CD4-positive, CD25-positive, alpha-beta regulatory T cell (primary cell): ENCODE measurements at regions not wholly inside any gene's neighbourhood (a gene's known extent, or its start where the extent isn't known, plus 50 kb on each side); places are given as distances from the start of the nearest gene placed in this dataset.

Experiments used
- ATAC-seq, 2 donors: fragments of 150-1000 bp; cut with Tn5 transposase; one replicate each; pipeline ENCODE4 v1.10.0; 2021; ENCODE audit warnings: low read depth in 2 of 2, moderate number of reproducible peaks in 2 of 2, moderate library complexity in 1 of 2
- DNase-seq, 3 donors: peaks; one replicate each; pipeline versions ENCODE4 v3.0.0 to v3.0.0-alpha.2; 2012 to 2022; ENCODE audit warnings: mixed read lengths in 1 of 3
- H3K27ac ChIP-seq: one replicate; pipeline ENCODE4 v1.7.0; 2013; ENCODE audit warnings: mild to moderate bottlenecking, low read length; ENCODE audit not compliant: insufficient read depth, poor library complexity, severe bottlenecking
- H3K27me3 ChIP-seq: one replicate; pipeline ENCODE4 v1.7.0; 2013; ENCODE audit warnings: low read length; ENCODE audit not compliant: control insufficient read depth, insufficient read depth
- H3K36me3 ChIP-seq: one replicate; pipeline ENCODE4 v1.7.0; 2013; ENCODE audit warnings: mild to moderate bottlenecking, low read length, moderate library complexity; ENCODE audit not compliant: control insufficient read depth, insufficient read depth
- H3K4me1 ChIP-seq: 2 replicates; pipeline ENCODE4 v1.7.0; 2013; ENCODE audit warnings: mild to moderate bottlenecking, low read length; ENCODE audit not compliant: insufficient read depth, control insufficient read depth, poor library complexity, severe bottlenecking
- H3K4me3 ChIP-seq: one replicate; pipeline ENCODE4 v1.7.0; 2013; ENCODE audit warnings: low read depth, mild to moderate bottlenecking, low read length, moderate library complexity
- H3K9me3 ChIP-seq, 2 experiments: 1 replicate in 1 of 2; 2 replicates in 1 of 2; pipeline ENCODE4 v1.7.0; 2013; ENCODE audit warnings: low read length in 2 of 2, mild to moderate bottlenecking in 1 of 2, moderate library complexity in 1 of 2; ENCODE audit not compliant: control insufficient read depth in 2 of 2
- H3K27ac Mint-ChIP-seq, 3 donors: one replicate each; pipeline ENCODE4 v1.8.0; 2020 to 2022; ENCODE audit warnings: mild to moderate bottlenecking in 3 of 3, mixed read lengths in 3 of 3, moderate library complexity in 2 of 3
- H3K27me3 Mint-ChIP-seq: one replicate; pipeline ENCODE4 v1.8.0; 2022; ENCODE audit warnings: mild to moderate bottlenecking, mixed read lengths
- H3K36me3 Mint-ChIP-seq: one replicate; pipeline ENCODE4 v1.8.0; 2020; ENCODE audit warnings: mixed read lengths
- H3K4me1 Mint-ChIP-seq, 4 donors: one replicate each; pipeline ENCODE4 v1.8.0; 2020 to 2022; ENCODE audit warnings: mixed read lengths in 4 of 4, mild to moderate bottlenecking in 1 of 4
- H3K4me3 Mint-ChIP-seq, 4 donors: one replicate each; pipeline ENCODE4 v1.8.0; 2020 to 2022; ENCODE audit warnings: mild to moderate bottlenecking in 4 of 4, mixed read lengths in 4 of 4, moderate library complexity in 3 of 4
- H3K9me3 Mint-ChIP-seq, 7 donors: one replicate each; pipeline ENCODE4 v1.8.0; 2020 to 2022; ENCODE audit warnings: mixed read lengths in 7 of 7, mild to moderate bottlenecking in 3 of 7, moderate library complexity in 2 of 7

DNA sequence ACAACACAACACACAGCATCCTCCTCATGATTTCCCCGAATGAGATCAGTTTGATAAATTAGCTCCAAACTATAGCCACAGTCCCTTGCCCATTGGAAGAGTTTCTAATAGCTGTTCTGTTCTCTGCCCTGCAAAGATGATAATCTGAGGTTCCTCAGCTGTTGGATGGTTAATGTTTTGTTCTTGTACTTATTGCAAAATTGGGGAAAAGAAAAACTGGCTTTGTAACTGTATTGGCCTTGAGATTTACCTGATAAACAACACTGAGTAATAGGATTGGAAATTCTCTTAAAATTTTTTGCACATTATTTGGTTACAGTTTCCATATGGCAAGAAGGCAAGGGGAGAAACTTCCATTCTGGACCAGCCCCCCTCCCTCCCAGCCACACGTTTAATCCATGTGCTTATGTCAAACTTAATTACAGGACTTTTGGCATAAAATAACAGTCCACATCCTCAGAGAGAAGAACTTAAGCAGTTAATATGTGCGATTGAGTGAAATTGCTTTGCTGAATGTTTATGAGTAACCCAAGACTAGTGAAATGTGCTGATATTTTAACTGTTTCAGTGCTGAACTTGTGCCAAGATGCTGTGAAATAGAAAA, 119.1 kb upstream of the ZFHX3 start:
- Histone ChIP-seq H3K27ac (no peak overlapping the region), H3K27me3 (no peaks in the 10 kb centered on the region), H3K36me3 (no peaks in the 10 kb centered on the region), H3K9me3 (no peaks in the 10 kb centered on the region), H3K4me3 (peak overlapping the region; percentile 24), H3K4me1 (no peaks in the 10 kb centered on the region)
- ATAC-seq = no peak
- Mint-ChIP-seq H3K4me3 (no peak overlapping the region), H3K27me3 (peaks cover 6% of the 10 kb centered on the region), H3K9me3 (peaks cover 0 to 6% (median 0%) of the 10 kb centered on the region in 7 donors), H3K36me3 (no peaks in the 10 kb centered on the region), H3K4me1 (peaks cover 0 to 5% (median 5%) of the 10 kb centered on the region in 4 donors), H3K27ac (no peak overlapping the region)
- DNase-seq = no peak

DNA sequence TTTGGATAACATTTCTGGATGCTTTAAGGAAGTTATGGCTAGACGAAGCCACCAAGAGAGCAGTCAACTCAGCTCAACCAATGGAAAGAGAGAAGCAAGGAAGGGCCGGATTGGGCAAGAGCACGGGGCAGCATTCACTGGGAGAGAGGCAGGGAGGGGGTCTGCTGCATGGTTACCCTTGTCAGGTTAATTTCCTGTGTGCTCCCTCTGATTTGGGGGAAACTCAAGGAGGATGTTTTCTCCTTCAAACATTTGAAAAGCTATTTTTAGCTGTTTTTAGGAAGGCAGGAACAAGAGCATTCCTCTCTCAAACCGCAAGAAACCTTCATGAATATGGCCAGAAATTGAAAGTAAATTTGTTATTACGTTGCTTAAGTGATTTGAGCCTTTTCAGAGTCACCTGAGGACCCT, 118.5 kb upstream of the ZFHX3 start:
- ATAC-seq (no peak), DNase-seq (no peak)
- Mint-ChIP-seq H3K27ac (no peak overlapping the region), H3K9me3 (peaks cover 0 to 6% (median 0%) of the 10 kb centered on the region in 7 donors), H3K4me3 (peak overlapping the region in 1 of 4 donors; percentile 2), H3K4me1 (peaks cover 0 to 5% (median 5%) of the 10 kb centered on the region in 4 donors), H3K36me3 (no peaks in the 10 kb centered on the region), H3K27me3 (peaks cover 6% of the 10 kb centered on the region)
- Histone ChIP-seq H3K4me3 (peak overlapping the region; percentile 24), H3K27me3 (no peaks in the 10 kb centered on the region), H3K4me1 (no peaks in the 10 kb centered on the region), H3K9me3 (no peaks in the 10 kb centered on the region), H3K27ac (no peak overlapping the region), H3K36me3 (no peaks in the 10 kb centered on the region)

DNA sequence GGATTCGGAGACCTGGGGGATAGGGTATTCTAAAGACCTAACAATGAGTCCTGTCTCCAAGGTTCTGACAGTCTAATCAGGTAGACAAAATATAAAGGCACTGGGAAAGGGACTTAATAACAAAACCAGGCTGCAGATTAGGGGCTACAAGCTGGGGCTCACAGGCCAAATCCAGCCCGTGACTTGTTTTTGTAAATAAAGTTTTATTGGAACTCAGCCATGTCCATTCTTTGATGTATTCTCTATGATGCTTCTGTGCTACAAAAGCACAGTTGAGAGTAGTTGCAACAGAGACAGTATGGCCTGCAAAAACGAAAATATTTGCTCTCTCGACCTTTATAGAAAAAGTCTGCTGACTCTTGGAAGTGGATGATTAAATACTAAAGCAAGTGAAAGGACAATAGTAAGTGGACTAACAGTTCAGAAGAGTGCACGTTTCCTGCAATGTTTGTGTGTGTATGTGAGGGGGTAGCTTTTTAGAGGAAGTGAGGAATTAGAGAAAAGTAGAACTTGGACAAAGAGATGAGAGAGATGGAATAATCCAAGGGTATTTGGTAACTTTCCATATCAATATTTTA, 115.4 kb upstream of the ZFHX3 start:
- Histone ChIP-seq H3K27me3 (no peaks in the 10 kb centered on the region), H3K4me3 (no peak overlapping the region), H3K27ac (no peak overlapping the region), H3K9me3 (no peaks in the 10 kb centered on the region), H3K4me1 (no peaks in the 10 kb centered on the region), H3K36me3 (no peaks in the 10 kb centered on the region)
- peaks cover 0 to 5% (median 5%) of the 10 kb centered on the region in 4 donors for H3K4me1 Mint-ChIP-seq
- H3K4me3 Mint-ChIP-seq = no peak overlapping the region
- DNase-seq (no peak), ATAC-seq (no peak)
- peaks cover 0 to 3% (median 0%) of the 10 kb centered on the region in 7 donors for H3K9me3 Mint-ChIP-seq
- H3K36me3 Mint-ChIP-seq = no peaks in the 10 kb centered on the region
- no peak overlapping the region for H3K27ac Mint-ChIP-seq
- H3K27me3 Mint-ChIP-seq = peaks cover 6% of the 10 kb centered on the region

DNA sequence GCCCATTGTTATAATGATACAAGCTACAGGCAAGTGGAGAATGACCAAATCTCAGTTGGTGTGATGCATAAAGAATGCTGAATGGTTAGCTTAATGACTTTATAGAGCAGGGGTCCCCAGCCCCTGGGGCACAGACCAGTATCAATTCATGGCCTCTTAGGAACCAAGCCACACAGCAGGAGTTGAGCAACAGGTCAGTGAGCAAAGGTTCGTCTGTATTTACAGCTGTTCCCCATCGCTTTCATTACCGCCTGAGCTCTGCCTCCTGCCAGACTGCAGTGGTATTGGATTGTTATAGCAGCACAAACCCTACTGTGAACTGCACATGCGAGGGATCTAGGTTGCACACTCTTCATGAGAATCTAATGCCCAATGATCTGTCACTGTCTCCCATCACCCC, 114.0 kb upstream of the ZFHX3 start:
- Mint-ChIP-seq H3K27me3 (peaks cover 6% of the 10 kb centered on the region), H3K27ac (no peak overlapping the region), H3K9me3 (peaks cover 0 to 1% (median 0%) of the 10 kb centered on the region in 7 donors), H3K4me3 (no peak overlapping the region), H3K36me3 (no peaks in the 10 kb centered on the region), H3K4me1 (peaks cover 0 to 5% (median 3%) of the 10 kb centered on the region in 4 donors)
- Histone ChIP-seq H3K4me1 (no peaks in the 10 kb centered on the region), H3K36me3 (no peaks in the 10 kb centered on the region), H3K4me3 (no peak overlapping the region), H3K9me3 (no peaks in the 10 kb centered on the region), H3K27me3 (no peaks in the 10 kb centered on the region), H3K27ac (no peak overlapping the region)
- ATAC-seq (no peak), DNase-seq (no peak)

DNA sequence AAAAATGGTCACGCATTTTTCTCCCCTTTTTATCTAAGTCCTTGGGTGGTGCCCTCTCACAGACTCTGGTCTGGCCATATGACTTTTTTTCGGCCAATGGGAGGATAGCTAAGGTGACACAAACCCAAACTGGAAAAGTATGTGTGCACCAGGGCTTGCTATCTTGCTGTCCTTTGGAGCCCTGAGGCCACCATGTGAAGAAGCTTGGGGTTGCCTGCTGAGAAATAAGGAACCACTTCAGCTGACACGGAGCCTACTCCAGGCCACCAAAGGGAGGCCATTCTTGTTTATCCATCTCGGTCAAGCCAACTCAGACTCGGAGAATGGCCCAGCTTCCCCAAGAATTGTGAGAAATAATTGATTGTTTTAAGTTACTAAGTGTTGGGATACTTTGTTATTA, 111.4 kb upstream of the ZFHX3 start:
- no peaks in the 10 kb centered on the region for H3K36me3 ChIP-seq
- Mint-ChIP-seq H3K27ac (no peak overlapping the region), H3K36me3 (no peaks in the 10 kb centered on the region), H3K4me3 (no peak overlapping the region), H3K4me1 (no peaks in the 10 kb centered on the region), H3K27me3 (no peaks in the 10 kb centered on the region), H3K9me3 (peaks cover 0 to 1% (median 0%) of the 10 kb centered on the region in 7 donors)
- no peaks in the 10 kb centered on the region for H3K4me1 ChIP-seq
- no peak overlapping the region for H3K27ac ChIP-seq
- DNase-seq (no peak), ATAC-seq (no peak)
- H3K9me3 ChIP-seq = no peaks in the 10 kb centered on the region
- no peak overlapping the region for H3K4me3 ChIP-seq
- H3K27me3 ChIP-seq = no peaks in the 10 kb centered on the region

DNA sequence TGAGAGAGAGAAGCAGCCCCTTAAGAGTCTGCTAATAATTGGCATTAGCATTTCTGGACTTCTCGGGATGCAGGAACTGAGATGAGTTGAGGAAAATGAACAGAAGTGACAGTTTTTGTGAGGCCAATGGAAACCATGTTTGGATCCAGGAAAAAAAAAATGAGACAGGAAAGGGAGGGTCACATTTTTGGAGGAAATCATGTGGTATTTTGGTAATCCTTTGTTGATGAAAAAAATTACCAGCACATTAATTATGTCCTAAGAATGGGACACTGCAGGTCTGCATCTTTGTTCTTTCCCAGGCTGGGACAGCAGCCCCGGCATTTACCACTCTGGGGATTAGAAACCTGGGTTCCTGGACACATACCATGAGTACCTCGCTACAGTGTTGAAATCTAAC, 109.9 kb upstream of the ZFHX3 start:
- no peaks in the 10 kb centered on the region for H3K27me3 Mint-ChIP-seq
- no peaks in the 10 kb centered on the region for H3K9me3 ChIP-seq
- H3K4me1 Mint-ChIP-seq = no peaks in the 10 kb centered on the region
- H3K36me3 ChIP-seq = no peaks in the 10 kb centered on the region
- no peak overlapping the region for H3K4me3 ChIP-seq
- H3K27ac ChIP-seq = no peak overlapping the region
- no peaks in the 10 kb centered on the region for H3K4me1 ChIP-seq
- DNase-seq (no peak), ATAC-seq (no peak)
- peaks cover 0 to 1% (median 0%) of the 10 kb centered on the region in 7 donors for H3K9me3 Mint-ChIP-seq
- H3K27me3 ChIP-seq = no peaks in the 10 kb centered on the region
- H3K36me3 Mint-ChIP-seq = no peaks in the 10 kb centered on the region
- no peak overlapping the region for H3K4me3 Mint-ChIP-seq
- no peak overlapping the region for H3K27ac Mint-ChIP-seq

DNA sequence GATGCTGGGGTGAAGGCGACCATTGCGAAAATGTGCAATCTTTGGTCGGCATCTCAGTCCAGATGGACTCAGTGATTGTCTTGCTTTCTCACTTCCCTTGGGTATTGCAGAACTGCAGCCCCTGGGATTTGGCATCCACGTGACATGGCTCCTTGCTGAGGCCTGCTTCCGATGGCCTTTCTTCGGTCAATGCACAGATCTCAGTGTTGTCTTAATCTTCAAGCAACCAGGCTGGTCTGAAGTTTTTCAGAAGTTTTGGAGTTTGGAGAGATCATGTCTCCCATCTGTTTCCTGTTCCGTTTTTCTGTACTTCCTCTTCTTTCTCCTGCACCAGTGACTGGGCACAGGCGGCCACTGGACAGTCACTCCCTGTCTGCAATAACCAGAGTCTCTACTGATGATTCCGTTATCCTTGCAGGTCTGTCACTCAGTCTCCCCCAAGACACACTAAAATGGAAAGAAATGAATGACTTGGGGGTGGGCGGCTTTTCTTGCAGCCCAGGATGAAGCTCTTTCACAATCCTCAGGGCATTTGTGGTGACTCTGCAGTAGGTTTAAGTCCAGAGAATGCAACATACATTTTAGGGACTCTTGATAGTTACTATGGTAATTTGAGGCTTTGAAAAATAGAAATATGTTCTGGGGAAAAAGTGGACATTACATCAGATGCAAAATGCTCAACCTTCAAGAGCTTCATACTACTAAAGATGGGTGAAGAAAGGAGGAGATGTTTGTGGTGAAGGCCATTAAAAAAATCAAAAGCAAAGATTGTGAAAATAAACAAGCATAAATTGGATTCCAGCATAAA, 106.3 kb upstream of the ZFHX3 start:
- no peaks in the 10 kb centered on the region for H3K9me3 ChIP-seq
- H3K9me3 Mint-ChIP-seq = peaks cover 0 to 6% (median 0%) of the 10 kb centered on the region in 7 donors

More for the DNA sequence above, 106.3 kb upstream of the ZFHX3 start:
- no peak overlapping the region for H3K4me3 Mint-ChIP-seq
- Histone ChIP-seq H3K27me3 (no peaks in the 10 kb centered on the region), H3K27ac (no peak overlapping the region), H3K4me3 (no peak overlapping the region), H3K36me3 (no peaks in the 10 kb centered on the region), H3K4me1 (no peaks in the 10 kb centered on the region)
- ATAC-seq = peak in 1 of 2 donors; percentile 47
- peaks cover 8% of the 10 kb centered on the region for H3K27me3 Mint-ChIP-seq
- no peak overlapping the region for H3K27ac Mint-ChIP-seq
- DNase-seq = no peak
- H3K36me3 Mint-ChIP-seq = no peaks in the 10 kb centered on the region
- H3K4me1 Mint-ChIP-seq = no peaks in the 10 kb centered on the region
